Mesenchymal stem cell (in vitro differentiated cells and primary cell): ENCODE measurements at regions not wholly inside any gene's neighbourhood (a gene's known extent, or its start where the extent isn't known, plus 50 kb on each side); places are given as distances from the start of the nearest gene placed in this dataset.
"Not testable (repeated sequence)": the region's sequence is repeated elsewhere in the genome, so short reads cannot be mapped to it uniquely, and the experiment has no call there.

Experiments
- DNase-seq: peaks from one replicate; pipeline ENCODE4 v3.0.0-alpha.2; 2013
- H2AFZ ChIP-seq: one replicate; pipeline ENCODE4 v1.6.1; 2013; ENCODE audit warnings: low read depth, mild to moderate bottlenecking, control low read depth, inconsistent platforms, low read length, moderate library complexity
- H2AK5ac ChIP-seq: 2 replicates; pipeline ENCODE4 v1.6.1; 2013; ENCODE audit warnings: low read length, moderate library complexity, mild to moderate bottlenecking, inconsistent platforms; ENCODE audit not compliant: severe bottlenecking
- H2BK120ac ChIP-seq: one replicate; pipeline ENCODE4 v1.6.1; 2013; ENCODE audit warnings: low read depth, mild to moderate bottlenecking, inconsistent platforms, low read length, moderate library complexity
- H2BK12ac ChIP-seq, 2 experiments: one replicate each; pipeline ENCODE4 v1.6.1; 2013; ENCODE audit warnings: inconsistent platforms in 2 of 2, low read length in 2 of 2, mild to moderate bottlenecking in 2 of 2, moderate library complexity in 2 of 2, control low read depth in 1 of 2
- H2BK15ac ChIP-seq: one replicate; pipeline ENCODE4 v1.6.1; 2013; ENCODE audit warnings: mild to moderate bottlenecking, low read depth, inconsistent platforms; ENCODE audit not compliant: poor library complexity, severe bottlenecking
- H2BK5ac ChIP-seq: 2 replicates; pipeline ENCODE4 v1.6.1; 2013; ENCODE audit warnings: low read depth, mild to moderate bottlenecking, low read length, control low read depth, inconsistent platforms; ENCODE audit not compliant: poor library complexity, severe bottlenecking
- H3K14ac ChIP-seq, 2 experiments: one replicate each; pipeline ENCODE4 v1.6.1; 2013; ENCODE audit warnings: inconsistent platforms in 2 of 2, low read length in 2 of 2, control low read depth in 1 of 2, mild to moderate bottlenecking in 1 of 2, moderate library complexity in 1 of 2
- H3K18ac ChIP-seq, 2 experiments: one replicate each; pipeline ENCODE4 v1.6.1; 2013; ENCODE audit warnings: inconsistent platforms in 2 of 2, low read length in 2 of 2, control low read depth in 1 of 2, low read depth in 1 of 2, mild to moderate bottlenecking in 1 of 2
- H3K23ac ChIP-seq, 2 experiments: one replicate each; pipeline ENCODE4 v1.6.1; 2013; ENCODE audit warnings: inconsistent platforms in 2 of 2, low read length in 2 of 2, mild to moderate bottlenecking in 2 of 2, moderate library complexity in 2 of 2, control low read depth in 1 of 2
- H3K27ac ChIP-seq: 2 replicates; pipeline ENCODE4 v1.5.1; 2013; ENCODE audit warnings: mild to moderate bottlenecking, moderate library complexity, low read length, control low read depth, inconsistent platforms; ENCODE audit not compliant: poor library complexity, severe bottlenecking
- H3K27me3 ChIP-seq, 2 experiments: 2 replicates each; pipeline versions ENCODE4 v1.6.1 to v1.7.0; 2013; ENCODE audit warnings: low read length in 2 of 2, mild to moderate bottlenecking in 2 of 2, moderate library complexity in 2 of 2, control low read depth in 1 of 2, inconsistent platforms in 1 of 2; ENCODE audit not compliant: control insufficient read depth in 1 of 2, insufficient read depth in 1 of 2
- H3K36me3 ChIP-seq, 2 experiments: 2 replicates each; pipeline versions ENCODE4 v1.6.1 to v1.7.0; 2013; ENCODE audit warnings: low read length in 2 of 2, control low read depth in 1 of 2, inconsistent platforms in 1 of 2, low read depth in 1 of 2, mild to moderate bottlenecking in 1 of 2; ENCODE audit not compliant: insufficient read depth in 2 of 2, control insufficient read depth in 1 of 2
- H3K4ac ChIP-seq, 2 experiments: one replicate each; pipeline ENCODE4 v1.6.1; 2013; ENCODE audit warnings: inconsistent platforms in 2 of 2, low read length in 2 of 2, mild to moderate bottlenecking in 2 of 2, moderate library complexity in 2 of 2, control low read depth in 1 of 2, low read depth in 1 of 2
- H3K4me1 ChIP-seq: 2 replicates; pipeline ENCODE4 v1.6.1; 2013; ENCODE audit warnings: low read depth, low read length, control low read depth; ENCODE audit not compliant: control insufficient read depth, insufficient read depth
- H3K4me2 ChIP-seq: 2 replicates; pipeline ENCODE4 v1.6.1; 2013; ENCODE audit warnings: low read length, mild to moderate bottlenecking, inconsistent platforms; ENCODE audit not compliant: poor library complexity, severe bottlenecking
- H3K4me3 ChIP-seq, 2 experiments: 2 replicates each; pipeline versions ENCODE4 v1.5.1 to v1.7.0; 2013; ENCODE audit warnings: low read length in 2 of 2, mild to moderate bottlenecking in 2 of 2, control low read depth in 1 of 2, low read depth in 1 of 2; ENCODE audit not compliant: insufficient read depth in 1 of 2
- H3K79me1 ChIP-seq: replicated peaks from 2 replicates; pipeline ENCODE4 v1.6.1; 2013; ENCODE audit warnings: mild to moderate bottlenecking, control low read depth, low read length, inconsistent platforms; ENCODE audit not compliant: poor library complexity, severe bottlenecking
- H3K9ac ChIP-seq: 2 replicates; pipeline ENCODE4 v1.7.0; 2013; ENCODE audit warnings: mild to moderate bottlenecking, low read length, moderate library complexity
- H3K9me3 ChIP-seq: 2 replicates; pipeline ENCODE4 v1.7.0; 2013; ENCODE audit warnings: mild to moderate bottlenecking, low read length; ENCODE audit not compliant: control insufficient read depth
- H4K8ac ChIP-seq: one replicate; pipeline ENCODE4 v1.6.1; 2013; ENCODE audit warnings: inconsistent platforms, mild to moderate bottlenecking, low read length, moderate library complexity
- H4K91ac ChIP-seq: one replicate; pipeline ENCODE4 v1.6.1; 2013; ENCODE audit warnings: mild to moderate bottlenecking, low read length, inconsistent platforms
- WGBS: methylation state at CpG from one replicate; pipeline ENCODE4 v1.1.7; 2013; ENCODE audit warnings: mixed read lengths; 5-methylcytosine and 5-hydroxymethylcytosine counted together

GRCh38 chr15:72847033-72847432, 63.5 kb upstream of the ADPGK start:
- Histone ChIP-seq H3K4me1 (peaks cover 4% of the 10 kb centered on the region), H3K18ac (no peak overlapping the region), H2BK12ac (no peak overlapping the region), H3K4ac (no peak overlapping the region), H3K27ac (no peak overlapping the region), H4K91ac (no peak overlapping the region), H3K4me2 (no peak overlapping the region), H3K36me3 (no peaks in the 10 kb centered on the region), H3K9ac (no peak overlapping the region), H2AFZ (no peak overlapping the region), H3K23ac (no peak overlapping the region), H3K79me1 (no peaks in the 10 kb centered on the region), H3K4me3 (no peak overlapping the region), H2BK120ac (no peak overlapping the region), H3K27me3 (peaks cover 0 to 49% of the 10 kb centered on the region in 2 experiments), H2BK15ac (no peak overlapping the region), H3K14ac (no peak overlapping the region), H4K8ac (no peak overlapping the region), H2BK5ac (no peak overlapping the region), H2AK5ac (no peak overlapping the region), H3K9me3 (no peaks in the 10 kb centered on the region)
- DNase-seq, result no peak
- 58% methylated on average over 4 of the region's 4 CpGs for WGBS

DNA sequence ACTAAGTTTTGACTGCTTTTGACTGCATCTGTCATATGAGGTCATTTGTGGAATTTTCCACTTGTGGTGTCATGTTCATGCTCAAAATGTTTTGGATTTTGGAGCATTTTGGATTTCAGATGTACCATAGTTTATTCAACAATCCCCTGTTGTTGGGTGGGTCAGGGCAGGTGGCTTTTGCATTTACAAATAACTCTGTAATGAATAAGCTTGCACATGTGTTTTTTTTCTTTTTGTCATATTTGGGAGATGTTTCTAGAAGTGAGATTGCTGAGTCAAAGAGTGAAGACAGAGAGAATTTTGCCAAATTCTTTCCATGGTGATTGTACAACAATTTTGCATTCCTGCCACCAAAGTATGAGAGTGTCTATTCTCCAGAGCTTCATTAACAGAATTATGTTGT, 62.4 kb upstream of the ADPGK start:
- Histone ChIP-seq H2BK5ac (no peak overlapping the region), H3K79me1 (no peaks in the 10 kb centered on the region), H2BK120ac (no peak overlapping the region), H2BK12ac (no peak overlapping the region), H3K36me3 (no peaks in the 10 kb centered on the region), H3K27ac (peak overlapping the region; percentile 38), H3K14ac (no peak overlapping the region), H3K9me3 (no peaks in the 10 kb centered on the region), H3K4me2 (no peak overlapping the region), H2AFZ (no peak overlapping the region), H3K4ac (no peak overlapping the region), H3K9ac (no peak overlapping the region), H3K23ac (no peak overlapping the region), H3K27me3 (peaks cover 0 to 42% of the 10 kb centered on the region in 2 experiments), H3K4me1 (peaks cover 4% of the 10 kb centered on the region), H4K8ac (no peak overlapping the region), H3K18ac (no peak overlapping the region), H2AK5ac (no peak overlapping the region), H2BK15ac (no peak overlapping the region), H4K91ac (no peak overlapping the region), H3K4me3 (no peak overlapping the region)
- no peak for DNase-seq

DNA sequence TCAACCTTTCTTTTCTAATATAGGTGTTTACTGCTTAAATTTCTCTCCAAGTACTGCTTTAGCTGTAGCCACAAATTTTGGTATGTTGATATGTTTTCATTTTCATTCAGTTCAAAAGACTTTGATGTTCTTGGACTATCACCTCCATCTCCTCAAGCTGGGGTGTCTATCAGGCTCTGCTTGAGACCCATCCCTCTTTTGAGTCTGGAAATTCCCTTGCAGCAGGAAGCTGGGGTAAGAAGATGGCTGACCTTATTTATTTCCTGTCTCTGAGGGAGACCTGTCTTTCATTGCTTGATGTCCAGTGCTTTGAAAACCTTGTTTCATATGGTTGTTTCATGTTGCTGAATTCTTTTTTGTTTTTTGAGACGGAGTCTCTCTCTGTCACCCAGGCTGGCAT, 60.5 kb upstream of the ADPGK start:
- Histone ChIP-seq H3K36me3 (no peaks in the 10 kb centered on the region), H3K27me3 (peaks cover 0 to 30% of the 10 kb centered on the region in 2 experiments), H4K91ac (no peak overlapping the region), H2AFZ (no peak overlapping the region), H3K4me3 (no peak overlapping the region), H3K14ac (no peak overlapping the region), H2BK15ac (no peak overlapping the region), H3K4me2 (no peak overlapping the region), H3K4me1 (peaks cover 4% of the 10 kb centered on the region), H2BK5ac (no peak overlapping the region), H4K8ac (no peak overlapping the region), H3K27ac (no peak overlapping the region), H3K23ac (no peak overlapping the region), H3K9me3 (no peaks in the 10 kb centered on the region), H2BK120ac (no peak overlapping the region), H3K9ac (no peak overlapping the region), H3K18ac (no peak overlapping the region), H2BK12ac (no peak overlapping the region), H3K4ac (no peak overlapping the region), H2AK5ac (no peak overlapping the region), H3K79me1 (no peaks in the 10 kb centered on the region)
- DNase-seq, result no peak
- WGBS, result 100% methylated on average over 1 of the region's 1 CpG

- WGBS, result 93% methylated on average over 2 of the region's 4 CpGs
- DNase-seq, H3K4me3 ChIP-seq: not testable (repeated sequence)
Observed at GRCh38 chr15:72843340-72843739, 59.8 kb upstream of the ADPGK start.

More at GRCh38 chr15:72843340-72843739, 59.8 kb upstream of the ADPGK start:
- H3K4ac ChIP-seq, H3K14ac ChIP-seq, H3K4me1 ChIP-seq, H3K4me2 ChIP-seq, H3K18ac ChIP-seq, H3K9ac ChIP-seq, H2BK12ac ChIP-seq, H2BK120ac ChIP-seq, H3K79me1 ChIP-seq, H4K91ac ChIP-seq, H3K36me3 ChIP-seq, H3K9me3 ChIP-seq, H2AFZ ChIP-seq, H2AK5ac ChIP-seq, H2BK5ac ChIP-seq, H3K27ac ChIP-seq, H2BK15ac ChIP-seq, H4K8ac ChIP-seq, H3K23ac ChIP-seq: not testable (repeated sequence)
- peaks cover 0 to 28% of the 10 kb centered on the region in 2 experiments for H3K27me3 ChIP-seq
